ENCODE measurements at regions not wholly inside any gene's neighbourhood (a gene's known extent, or its start where the extent isn't known, plus 50 kb on each side); places are given as distances from the start of the nearest gene placed in this dataset.
A peak's percentile ranks its signal among the peaks of the same experiment; 100 is the strongest.

DNA sequence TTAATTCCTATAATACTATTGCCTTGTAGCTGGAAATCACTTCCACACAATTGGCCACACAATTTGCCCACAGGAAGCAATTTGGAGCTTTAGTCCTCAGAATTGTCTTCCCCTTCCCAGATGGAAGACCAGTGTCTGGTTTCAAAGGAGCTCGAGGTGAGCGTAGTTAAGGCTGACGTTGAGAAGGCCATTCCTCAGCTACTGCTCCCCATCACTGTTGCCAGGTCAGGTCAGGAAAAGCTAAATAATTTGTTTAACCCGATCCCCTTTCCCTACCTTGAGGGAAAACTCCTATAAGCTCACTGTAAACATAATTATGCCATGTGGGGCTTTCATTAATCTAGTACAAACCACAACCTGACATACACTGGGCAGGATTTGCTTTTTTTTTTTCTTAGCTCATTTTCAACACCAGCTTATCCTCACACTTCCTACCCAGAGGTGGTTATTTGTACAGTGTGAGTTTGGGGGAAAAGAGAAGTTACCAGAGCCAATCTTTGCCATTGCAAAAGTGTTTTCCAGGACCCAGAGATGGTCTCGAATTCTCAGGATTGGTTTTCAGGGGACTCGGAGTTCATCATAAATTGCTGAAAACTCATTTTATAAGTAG lies 242.7 kb downstream of the CLIC5 start:
- Histone ChIP-seq H3K27me3 (ENCODE audit: control insufficient read depth, insufficient read depth, low read length) (no peaks in the 10 kb centered on the region), H3K4me1 (ENCODE audit: control insufficient read depth in 2 of 3, insufficient read depth in 2 of 3, low read depth in 1 of 3, low read length in 3 of 3) (no peaks in the 10 kb centered on the region), H3K27ac (ENCODE audit: low read depth in 2 of 2, low read length in 2 of 2) (no peak overlapping the region), H3K4me3 (ENCODE audit: low read length in 3 of 3) (no peak overlapping the region), H3K9ac (ENCODE audit: low read length in 3 of 3) (no peak overlapping the region), H3K36me3 (ENCODE audit: control insufficient read depth in 2 of 3, insufficient read depth in 3 of 3, low read length in 3 of 3) (no peaks in the 10 kb centered on the region), H3K9me3 (ENCODE audit: control insufficient read depth in 2 of 3, insufficient read depth in 1 of 3, low read length in 3 of 3) (peaks cover 0 to 1% (median 0%) of the 10 kb centered on the region in 3 donors)
- FAIRE-seq (no peak), DNase-seq (no peak)
- intact Hi-C loops (cut with DNase I) = no loop called here
- TF ChIP-seq, protein P1, sequence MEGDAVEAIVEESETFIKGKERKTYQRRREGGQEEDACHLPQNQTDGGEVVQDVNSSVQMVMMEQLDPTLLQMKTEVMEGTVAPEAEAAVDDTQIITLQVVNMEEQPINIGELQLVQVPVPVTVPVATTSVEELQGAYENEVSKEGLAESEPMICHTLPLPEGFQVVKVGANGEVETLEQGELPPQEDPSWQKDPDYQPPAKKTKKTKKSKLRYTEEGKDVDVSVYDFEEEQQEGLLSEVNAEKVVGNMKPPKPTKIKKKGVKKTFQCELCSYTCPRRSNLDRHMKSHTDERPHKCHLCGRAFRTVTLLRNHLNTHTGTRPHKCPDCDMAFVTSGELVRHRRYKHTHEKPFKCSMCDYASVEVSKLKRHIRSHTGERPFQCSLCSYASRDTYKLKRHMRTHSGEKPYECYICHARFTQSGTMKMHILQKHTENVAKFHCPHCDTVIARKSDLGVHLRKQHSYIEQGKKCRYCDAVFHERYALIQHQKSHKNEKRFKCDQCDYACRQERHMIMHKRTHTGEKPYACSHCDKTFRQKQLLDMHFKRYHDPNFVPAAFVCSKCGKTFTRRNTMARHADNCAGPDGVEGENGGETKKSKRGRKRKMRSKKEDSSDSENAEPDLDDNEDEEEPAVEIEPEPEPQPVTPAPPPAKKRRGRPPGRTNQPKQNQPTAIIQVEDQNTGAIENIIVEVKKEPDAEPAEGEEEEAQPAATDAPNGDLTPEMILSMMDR (IDR thresholded peaks at IDR 0.05; ENCODE audit: borderline replicate concordance, extremely low read depth, insufficient read depth) = no peak

DNA sequence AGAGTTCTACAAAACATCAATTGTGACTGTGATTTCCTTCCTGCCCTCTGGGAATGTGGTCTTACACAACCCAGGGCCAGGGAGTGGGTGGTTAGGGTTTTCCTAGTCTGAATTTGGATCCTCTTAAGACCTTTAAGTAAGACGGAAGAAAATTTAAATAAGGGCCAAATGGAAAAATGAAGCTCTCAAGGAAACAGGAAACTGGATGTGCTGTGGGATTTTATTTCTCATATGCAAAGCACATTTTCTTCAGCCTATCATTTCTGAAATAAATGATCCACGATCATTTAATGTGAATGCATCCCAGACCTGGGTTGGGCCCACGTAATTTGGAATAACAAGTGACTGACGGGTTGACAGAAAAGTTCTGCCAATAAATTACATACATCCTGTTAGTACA lies 243.6 kb downstream of the CLIC5 start:
- H3K4me3 ChIP-seq (ENCODE audit: low read length in 3 of 3) = no peak overlapping the region
- TF ChIP-seq, protein P1 (IDR thresholded peaks at IDR 0.05; ENCODE audit: borderline replicate concordance, extremely low read depth, insufficient read depth) = no peak
- FAIRE-seq = no peak
- no peaks in the 10 kb centered on the region for H3K27me3 ChIP-seq (ENCODE audit: control insufficient read depth, insufficient read depth, low read length)
- H3K27ac ChIP-seq (ENCODE audit: low read depth in 2 of 2, low read length in 2 of 2) = no peak overlapping the region
- no peaks in the 10 kb centered on the region for H3K4me1 ChIP-seq (ENCODE audit: control insufficient read depth in 2 of 3, insufficient read depth in 2 of 3, low read depth in 1 of 3, low read length in 3 of 3)
- DNase-seq = no peak
- no peak overlapping the region for H3K9ac ChIP-seq (ENCODE audit: low read length in 3 of 3)
- intact Hi-C loops (cut with DNase I) = no loop called here
- H3K36me3 ChIP-seq (ENCODE audit: control insufficient read depth in 2 of 3, insufficient read depth in 3 of 3, low read length in 3 of 3) = no peaks in the 10 kb centered on the region
- H3K9me3 ChIP-seq (ENCODE audit: control insufficient read depth in 2 of 3, insufficient read depth in 1 of 3, low read length in 3 of 3) = peaks cover 0 to 1% (median 0%) of the 10 kb centered on the region in 3 donors

DNA sequence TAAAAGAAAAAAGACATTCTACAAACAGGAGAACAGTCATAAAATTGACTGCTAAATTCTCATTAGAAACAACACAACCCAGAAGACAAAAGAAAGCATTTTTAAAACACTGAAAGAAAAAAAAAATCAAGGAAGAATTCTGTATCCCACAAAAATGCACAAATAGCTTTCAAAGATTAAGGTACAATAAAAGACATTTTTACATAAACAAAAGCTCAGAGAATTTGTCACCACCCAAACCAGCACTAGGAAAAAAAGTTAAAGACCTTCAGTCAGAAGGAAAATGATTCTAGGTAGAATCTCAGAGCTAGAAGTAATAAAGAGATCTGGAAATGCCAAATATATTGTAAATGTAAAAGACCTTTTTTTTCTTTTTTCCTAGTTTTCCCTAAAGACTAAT lies 252.4 kb downstream of the CLIC5 start:
- no peak for DNase-seq
- Histone ChIP-seq H3K9ac (ENCODE audit: low read length in 3 of 3) (no peak overlapping the region), H3K4me3 (ENCODE audit: low read length in 3 of 3) (no peak overlapping the region), H3K36me3 (ENCODE audit: control insufficient read depth in 2 of 3, insufficient read depth in 3 of 3, low read length in 3 of 3) (no peaks in the 10 kb centered on the region), H3K4me1 (ENCODE audit: control insufficient read depth in 2 of 3, insufficient read depth in 2 of 3, low read depth in 1 of 3, low read length in 3 of 3) (no peaks in the 10 kb centered on the region), H3K9me3 (ENCODE audit: control insufficient read depth in 2 of 3, insufficient read depth in 1 of 3, low read length in 3 of 3) (no peaks in the 10 kb centered on the region), H3K27ac (ENCODE audit: low read depth in 2 of 2, low read length in 2 of 2) (no peak overlapping the region), H3K27me3 (ENCODE audit: control insufficient read depth, insufficient read depth, low read length) (no peaks in the 10 kb centered on the region)
- TF ChIP-seq, protein P1 (IDR thresholded peaks at IDR 0.05; ENCODE audit: borderline replicate concordance, extremely low read depth, insufficient read depth) = no peak
- intact Hi-C loops (cut with DNase I) = no loop called here
- FAIRE-seq = no peak

DNA sequence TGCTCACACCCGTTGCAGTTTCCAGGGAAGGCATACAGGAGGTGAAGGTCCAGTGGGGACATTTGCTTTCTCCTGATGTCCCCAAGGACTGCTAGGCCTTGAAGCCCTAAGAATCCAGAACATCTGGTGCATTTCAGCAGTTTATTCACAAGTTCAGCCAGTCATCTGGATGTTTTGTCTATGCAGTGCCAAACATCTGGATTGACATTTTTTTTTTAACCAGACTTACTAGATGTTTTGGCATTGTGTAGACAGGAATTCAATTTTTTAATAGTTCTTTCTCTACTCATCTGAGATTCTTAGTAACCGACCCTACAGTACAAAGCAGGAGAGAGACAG lies 256.2 kb downstream of the CLIC5 start:
- no peaks in the 10 kb centered on the region for H3K27me3 ChIP-seq (ENCODE audit: control insufficient read depth, insufficient read depth, low read length)
- H3K9me3 ChIP-seq (ENCODE audit: control insufficient read depth in 2 of 3, insufficient read depth in 1 of 3, low read length in 3 of 3) = no peaks in the 10 kb centered on the region
- H3K36me3 ChIP-seq (ENCODE audit: control insufficient read depth in 2 of 3, insufficient read depth in 3 of 3, low read length in 3 of 3) = no peaks in the 10 kb centered on the region
- H3K4me3 ChIP-seq (ENCODE audit: low read length in 3 of 3) = no peak overlapping the region
- TF ChIP-seq, protein P1 (IDR thresholded peaks at IDR 0.05; ENCODE audit: borderline replicate concordance, extremely low read depth, insufficient read depth) = no peak
- no peak overlapping the region for H3K9ac ChIP-seq (ENCODE audit: low read length in 3 of 3)
- intact Hi-C loops (cut with DNase I) = no loop called here
- H3K4me1 ChIP-seq (ENCODE audit: control insufficient read depth in 2 of 3, insufficient read depth in 2 of 3, low read depth in 1 of 3, low read length in 3 of 3) = no peaks in the 10 kb centered on the region
- peak in 1 of 5 donors; percentile 2 for DNase-seq
- H3K27ac ChIP-seq (ENCODE audit: low read depth in 2 of 2, low read length in 2 of 2) = no peak overlapping the region
- no peak for FAIRE-seq

Data from kidney (tissue), 13 donors.